GM20000 (cell line): ENCODE measurements at regions not wholly inside any gene's neighbourhood (a gene's known extent, or its start where the extent isn't known, plus 50 kb on each side); places are given as distances from the start of the nearest gene placed in this dataset.

Source experiments
- DNase-seq: peaks from one replicate; pipeline ENCODE4 v3.0.0; 2012; ENCODE audit warnings: low spot score
- TF ChIP-seq, protein P1 (sequence below): IDR thresholded peaks from 2 replicates; pipeline ENCODE4 v1.5.1; 2012; ENCODE audit warnings: mild to moderate bottlenecking, control low read depth; ENCODE audit errors: extremely low read depth, missing control alignments

GRCh38 chr9:89837162-89837933 is 232.5 kb downstream of the GADD45G start:
- TF ChIP-seq, protein P1, sequence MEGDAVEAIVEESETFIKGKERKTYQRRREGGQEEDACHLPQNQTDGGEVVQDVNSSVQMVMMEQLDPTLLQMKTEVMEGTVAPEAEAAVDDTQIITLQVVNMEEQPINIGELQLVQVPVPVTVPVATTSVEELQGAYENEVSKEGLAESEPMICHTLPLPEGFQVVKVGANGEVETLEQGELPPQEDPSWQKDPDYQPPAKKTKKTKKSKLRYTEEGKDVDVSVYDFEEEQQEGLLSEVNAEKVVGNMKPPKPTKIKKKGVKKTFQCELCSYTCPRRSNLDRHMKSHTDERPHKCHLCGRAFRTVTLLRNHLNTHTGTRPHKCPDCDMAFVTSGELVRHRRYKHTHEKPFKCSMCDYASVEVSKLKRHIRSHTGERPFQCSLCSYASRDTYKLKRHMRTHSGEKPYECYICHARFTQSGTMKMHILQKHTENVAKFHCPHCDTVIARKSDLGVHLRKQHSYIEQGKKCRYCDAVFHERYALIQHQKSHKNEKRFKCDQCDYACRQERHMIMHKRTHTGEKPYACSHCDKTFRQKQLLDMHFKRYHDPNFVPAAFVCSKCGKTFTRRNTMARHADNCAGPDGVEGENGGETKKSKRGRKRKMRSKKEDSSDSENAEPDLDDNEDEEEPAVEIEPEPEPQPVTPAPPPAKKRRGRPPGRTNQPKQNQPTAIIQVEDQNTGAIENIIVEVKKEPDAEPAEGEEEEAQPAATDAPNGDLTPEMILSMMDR: no peak
- DNase-seq: no peak

GRCh38 chr9:89837934-89838310 is 233.1 kb downstream of the GADD45G start:
- no peak for DNase-seq
- TF ChIP-seq, protein P1: no peak

DNA sequence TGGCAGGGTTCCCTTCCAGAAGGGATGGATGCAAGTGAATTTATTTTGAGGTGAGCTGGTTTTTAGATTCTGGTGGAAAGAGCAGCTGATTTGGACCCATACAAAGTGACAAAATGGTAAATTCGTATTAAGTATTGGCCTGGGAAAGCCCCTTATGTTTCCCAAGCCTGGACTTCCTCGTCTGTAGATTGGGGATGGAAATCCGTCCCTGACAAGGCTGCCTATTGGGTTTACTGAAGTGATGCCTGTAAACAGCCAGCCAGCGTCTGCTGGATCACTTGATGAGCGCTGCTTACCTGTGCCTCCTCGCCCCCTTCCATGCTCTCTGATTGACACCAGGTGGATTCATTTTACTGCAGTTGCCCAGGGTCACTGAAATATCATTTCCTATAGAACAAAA is 233.8 kb downstream of the GADD45G start:
- no peak for DNase-seq
- TF ChIP-seq, protein P1: no peak

GRCh38 chr9:89839449-89839848 is 234.6 kb downstream of the GADD45G start:
- TF ChIP-seq, protein P1: no peak
- no peak for DNase-seq

GRCh38 chr9:89839952-89840351 is 235.1 kb downstream of the GADD45G start:
- TF ChIP-seq, protein P1: no peak
- DNase-seq: no peak

- DNase-seq: no peak
- TF ChIP-seq, protein P1: no peak
Measured at GRCh38 chr9:89841456-89841855, 236.6 kb downstream of the GADD45G start.

- DNase-seq: no peak
- TF ChIP-seq, protein P1: no peak
Measured at GRCh38 chr9:89842267-89842768, 237.5 kb downstream of the GADD45G start.
